ENCODE measurements at regions not wholly inside any gene's neighbourhood (a gene's known extent, or its start where the extent isn't known, plus 50 kb on each side); places are given as distances from the start of the nearest gene placed in this dataset.

- TF ChIP-seq CTCF (IDR thresholded peaks at IDR 0.05) (no peak), POLR2AphosphoS5 (IDR thresholded peaks at IDR 0.05; ENCODE audit: low read depth, low read length) (no peak), JUND (IDR thresholded peaks at IDR 0.05) (no peak), EP300 (IDR thresholded peaks at IDR 0.05; ENCODE audit: borderline replicate concordance in 1 of 2, low read depth in 1 of 2, low read length in 1 of 2) (no peak), NRF1 (IDR thresholded peaks at IDR 0.05; ENCODE audit: low read depth, low read length) (no peak), FOXM1 (IDR thresholded peaks at IDR 0.05; ENCODE audit: low read depth) (no peak), TCF12 (IDR thresholded peaks at IDR 0.05) (no peak), RFX5 (IDR thresholded peaks at IDR 0.05; ENCODE audit: low read length) (no peak), REST (IDR thresholded peaks at IDR 0.05; ENCODE audit: low read depth, low read length) (no peak), MAX (IDR thresholded peaks at IDR 0.05; ENCODE audit: low read depth) (no peak), FOXJ3 (CRISPR knock-in tag; IDR thresholded peaks at IDR 0.05) (no peak), SMC3 (IDR thresholded peaks at IDR 0.05; ENCODE audit: low read depth, low read length) (no peak)
These were observed 553.0 kb downstream of the JRKL start for GRCh38 chr11:96942855-96943254.

Measured in SK-N-SH (cell line).